T1000 (cell line): ENCODE measurements at regions not wholly inside any gene's neighbourhood (a gene's known extent, or its start where the extent isn't known, plus 50 kb on each side); places are given as distances from the start of the nearest gene placed in this dataset.
"Not testable (repeated sequence)": the region's sequence is repeated elsewhere in the genome, so short reads cannot be mapped to it uniquely, and the experiment has no call there.

Experiments
- DNase-seq: peaks from one replicate; lab custom pipeline; 2025; ENCODE audit warnings: mixed read lengths; lab: John Stamatoyannopoulos, UW

DNA sequence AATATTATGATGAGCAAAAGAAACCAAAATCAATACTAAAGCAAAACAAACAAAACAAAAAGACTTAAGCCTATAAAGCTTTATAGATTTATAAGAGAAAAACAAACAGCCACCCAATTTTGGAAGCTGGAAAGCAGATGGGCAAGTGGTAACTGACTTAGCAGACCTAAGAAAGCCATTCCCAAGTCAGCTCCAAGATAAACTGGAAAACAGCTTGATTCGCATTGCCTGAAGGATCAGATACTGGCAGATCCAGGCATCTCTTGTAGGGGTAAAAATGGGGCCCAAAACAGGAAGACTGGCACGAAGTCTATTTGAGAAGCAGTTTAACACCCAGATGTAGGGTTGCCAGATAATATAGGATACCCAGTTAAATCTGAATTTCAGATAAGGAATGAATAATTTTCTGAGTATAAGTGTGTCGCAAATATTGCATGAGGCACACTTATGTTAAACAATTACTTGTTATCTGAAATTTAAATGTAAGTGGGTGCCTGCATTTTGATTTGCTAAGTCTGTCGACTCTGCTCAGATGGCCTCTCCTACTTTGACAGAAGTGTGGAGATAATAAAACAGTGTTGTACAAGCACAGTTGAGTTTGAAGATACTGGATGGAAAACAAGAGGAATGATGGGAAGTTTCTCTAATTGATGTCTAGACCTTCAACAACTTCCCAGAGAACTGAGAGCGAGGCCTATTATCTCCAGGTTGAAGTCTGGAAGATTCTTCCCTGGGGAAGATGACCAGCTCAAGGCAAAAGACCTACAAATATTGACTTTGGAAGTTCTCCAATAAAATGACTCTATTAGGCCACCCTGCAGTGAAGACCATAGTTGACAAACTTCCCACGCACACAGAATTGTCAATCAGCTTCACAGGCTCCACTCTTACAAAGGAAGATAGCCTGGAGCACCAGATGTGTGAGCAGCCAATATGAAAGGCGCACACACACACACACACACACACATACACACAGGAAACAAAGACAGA lies 113.4 kb downstream of the FAM50B start:
- no peak for DNase-seq

DNA sequence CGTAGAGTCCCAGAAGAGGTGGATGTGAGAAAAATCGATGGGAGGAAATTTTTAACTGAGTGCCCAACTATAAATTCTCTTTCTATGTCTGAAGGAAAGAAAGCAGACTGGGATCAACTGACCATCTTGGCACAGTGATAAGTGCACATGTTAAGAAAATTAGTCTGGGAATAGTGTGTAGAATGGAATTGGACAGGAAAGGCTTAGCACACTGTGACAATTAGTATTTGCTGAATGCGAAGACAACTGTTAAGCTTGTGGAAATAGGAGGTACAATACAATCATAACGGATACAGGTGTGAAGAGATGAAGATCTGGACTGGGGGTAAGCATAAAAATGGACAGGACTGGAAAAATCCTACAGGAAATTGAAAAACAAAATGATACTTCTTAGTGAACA lies 114.3 kb downstream of the FAM50B start:
- DNase-seq: no peak

DNA sequence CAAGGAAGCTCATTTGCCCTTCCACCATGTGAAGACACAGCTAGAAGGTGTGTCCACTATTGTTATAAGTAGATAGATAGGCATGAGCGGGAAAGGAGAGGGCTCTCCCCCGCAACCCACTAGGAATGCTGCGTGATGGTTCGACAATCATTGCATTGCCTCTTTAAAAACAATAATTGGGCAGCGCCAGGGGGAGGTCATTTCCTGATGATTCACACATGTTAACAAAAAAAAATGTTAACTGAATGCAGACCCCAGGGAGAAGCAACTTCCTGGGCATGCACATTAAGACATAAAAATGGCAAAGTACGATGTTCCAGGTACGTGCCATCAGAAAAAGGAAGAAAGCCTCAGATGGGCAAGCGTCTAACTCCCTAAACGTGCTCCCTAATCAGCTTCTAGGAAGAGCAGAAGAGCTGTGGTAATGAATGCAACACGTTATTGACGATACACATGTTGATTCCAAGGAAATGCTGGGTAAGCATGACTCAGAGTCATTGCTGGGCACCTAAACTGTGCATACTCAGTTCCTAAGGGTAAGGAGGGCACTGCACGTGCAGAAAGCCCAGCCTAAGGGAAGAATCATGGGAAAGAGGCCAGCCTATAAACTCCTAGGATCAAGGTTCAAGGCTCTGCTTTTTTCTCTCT lies 113.7 kb downstream of the FAM217A start:
- peak; percentile 11 for DNase-seq

DNA sequence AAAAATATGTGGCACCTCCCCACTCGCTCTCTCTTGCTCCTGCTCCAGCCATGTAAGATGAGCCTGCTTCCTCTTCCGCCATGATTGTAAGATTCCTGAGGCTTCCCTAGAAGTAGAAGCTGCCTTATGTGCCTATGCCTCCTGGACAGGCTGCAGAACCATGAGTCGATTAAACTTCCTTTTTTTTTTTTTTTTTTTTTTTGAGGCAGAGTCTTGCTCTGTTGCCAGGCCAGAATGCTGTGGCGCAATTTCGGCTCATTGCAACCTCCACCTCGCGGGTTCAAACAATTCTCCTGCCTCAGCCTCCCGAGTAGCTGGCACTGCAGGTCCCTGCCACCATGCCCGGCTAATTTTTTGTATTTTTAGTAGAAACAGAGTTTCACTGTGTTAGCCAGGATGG lies 112.5 kb downstream of the FAM217A start:
- DNase-seq: no peak

- no peak for DNase-seq
Observed at GRCh38 chr6:3970097-3970496, 108.8 kb downstream of the FAM217A start.

- DNase-seq: not testable (repeated sequence)
Observed at GRCh38 chr6:3973152-3973551, 105.8 kb downstream of the FAM217A start.

DNA sequence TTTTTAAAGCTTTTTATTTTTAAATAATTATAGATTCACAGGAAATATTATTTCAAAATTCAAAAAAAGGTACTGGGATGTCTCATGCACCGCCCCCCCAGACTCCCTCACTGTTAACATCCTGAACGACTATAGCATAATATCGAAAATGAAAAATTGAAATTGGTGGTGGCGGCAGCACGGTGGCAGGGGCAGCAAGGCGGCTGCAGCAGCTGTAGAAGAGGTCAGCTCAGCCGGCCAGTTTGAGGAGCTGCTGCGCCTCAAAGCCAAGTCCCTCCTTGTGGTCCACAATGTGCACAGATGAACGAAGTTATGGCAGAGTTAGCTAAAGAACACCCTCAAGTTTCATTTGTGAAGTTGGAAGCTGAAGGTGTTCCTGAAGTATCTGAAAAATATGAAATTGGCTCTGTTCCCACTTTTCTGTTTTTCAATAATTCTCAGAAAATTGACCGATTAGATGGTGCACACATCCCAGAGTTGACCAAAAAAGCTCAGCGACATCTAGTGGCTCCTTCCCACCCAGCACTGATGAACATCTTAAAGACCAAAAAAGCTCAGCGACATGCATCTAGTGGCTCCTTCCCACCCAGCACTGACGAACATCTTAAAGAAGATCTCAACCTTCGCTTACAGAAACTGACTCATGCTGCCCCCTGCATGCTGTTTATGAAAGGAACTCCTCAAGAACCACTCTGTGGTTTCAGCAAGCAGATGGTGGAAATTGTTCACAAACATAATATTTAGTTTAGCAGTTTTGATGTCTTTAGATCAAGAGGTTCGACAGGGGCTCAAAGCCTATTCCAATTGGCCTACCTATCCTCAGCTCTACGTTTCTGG lies 100.8 kb downstream of the FAM217A start:
- DNase-seq: peak; percentile 56

- DNase-seq: not testable (repeated sequence)
Observed at GRCh38 chr6:3978966-3979365, 100.0 kb downstream of the FAM217A start.

GRCh38 chr6:3981917-3982316 lies 97.0 kb downstream of the FAM217A start:
- DNase-seq: no peak

DNA sequence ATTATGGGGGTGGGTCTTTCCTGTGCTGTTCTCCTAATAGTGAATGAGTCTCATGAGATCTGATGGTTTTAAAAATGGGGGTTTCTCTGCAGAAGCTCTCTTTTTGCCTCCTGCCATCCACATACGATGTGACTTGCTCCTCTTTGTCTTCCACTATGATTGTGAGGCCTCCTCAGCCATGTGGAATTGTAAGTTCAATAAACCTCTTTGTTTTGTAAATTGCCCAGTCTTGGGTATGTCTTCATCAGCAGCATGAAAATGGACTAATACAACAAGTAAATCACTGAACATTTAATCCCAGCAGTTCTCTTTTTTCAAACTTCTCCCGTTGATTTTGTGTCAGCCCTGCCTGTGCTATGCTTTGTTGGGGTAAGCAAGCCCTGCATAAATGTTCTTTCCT lies 95.2 kb downstream of the FAM217A start:
- DNase-seq: no peak

- no peak for DNase-seq
Observed at GRCh38 chr6:3984494-3984893, 94.4 kb downstream of the FAM217A start.

- no peak for DNase-seq
Observed at GRCh38 chr6:3986241-3986640, 92.7 kb downstream of the FAM217A start.

- no peak for DNase-seq
Observed at GRCh38 chr6:3987053-3987452, 91.9 kb downstream of the FAM217A start.

GRCh38 chr6:3987576-3987975 lies 91.4 kb downstream of the FAM217A start:
- no peak for DNase-seq

DNA sequence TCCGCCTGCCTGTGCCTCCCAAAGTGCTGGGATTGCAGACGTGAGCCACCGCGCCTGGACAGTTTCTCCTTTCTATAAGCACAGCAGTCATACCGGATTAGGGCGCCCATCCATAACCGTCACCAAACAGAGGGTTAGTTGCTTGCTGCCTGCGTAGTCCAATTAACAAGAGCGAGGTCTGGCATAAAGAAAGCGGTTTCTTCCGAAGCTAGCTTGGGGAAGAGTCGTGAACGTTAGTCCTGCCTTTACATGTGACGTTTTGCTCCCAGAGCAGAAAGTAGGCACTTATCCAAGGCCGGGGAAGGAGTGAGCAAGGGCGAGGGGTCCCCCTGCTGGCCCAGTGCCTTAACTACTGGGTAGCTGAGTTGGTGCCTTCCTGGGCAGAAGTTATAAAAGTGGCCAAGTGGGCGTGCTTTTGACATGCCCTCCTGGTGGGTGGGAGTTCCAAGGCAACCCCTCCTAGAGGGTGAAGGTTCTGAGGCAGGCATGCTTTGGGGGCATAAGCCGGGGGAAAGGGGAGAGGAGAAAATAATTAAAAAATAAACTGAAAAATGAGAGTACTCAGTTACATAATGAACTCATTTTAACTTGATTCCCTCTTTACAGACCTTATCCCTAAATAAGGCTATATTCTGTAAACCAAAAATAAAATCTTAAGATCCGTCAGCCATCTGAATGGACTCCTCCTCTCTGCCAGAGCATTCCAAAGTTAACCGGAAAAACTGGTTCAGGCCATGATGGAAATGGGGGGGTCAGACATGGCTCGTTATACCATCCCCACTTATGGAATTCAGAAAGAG lies 88.0 kb downstream of the FAM217A start:
- peak; percentile 66 for DNase-seq

GRCh38 chr6:3991941-3992340 lies 87.0 kb downstream of the FAM217A start:
- DNase-seq: no peak

DNA sequence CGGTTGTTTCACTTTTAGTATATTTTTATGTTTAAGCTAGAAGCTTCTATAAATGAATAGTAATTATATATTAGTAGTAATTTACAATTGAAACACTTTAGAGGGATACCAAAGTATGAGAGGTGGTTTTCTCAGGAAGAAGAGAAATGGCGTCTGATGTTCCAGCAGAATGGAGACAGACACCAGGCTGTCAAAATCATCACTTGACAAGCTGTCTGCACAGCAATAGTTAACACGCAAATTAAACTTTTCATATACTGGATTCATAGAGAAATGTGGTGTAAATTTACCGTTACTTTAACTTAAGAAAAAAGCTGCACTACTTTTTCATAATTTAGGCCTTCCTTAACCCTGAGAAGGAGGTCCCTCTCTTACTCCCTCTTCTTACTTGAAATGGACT lies 82.6 kb downstream of the FAM217A start:
- DNase-seq: no peak

GRCh38 chr6:3997177-3997770 lies 81.7 kb downstream of the FAM217A start:
- DNase-seq: no peak

- DNase-seq: no peak
Observed at GRCh38 chr6:3999800-4000661, 78.9 kb downstream of the FAM217A start.

GRCh38 chr6:4004249-4004648 lies 74.7 kb downstream of the FAM217A start:
- no peak for DNase-seq
